C4-2B (cell line): ENCODE measurements at regions not wholly inside any gene's neighbourhood (a gene's known extent, or its start where the extent isn't known, plus 50 kb on each side); places are given as distances from the start of the nearest gene placed in this dataset.

Experiments
- ZFX ChIP-seq: fragments of 450-650 bp; IDR thresholded peaks from 2 replicates; pipeline ENCODE4 v1.6.1; 2017
- TF ChIP-seq, protein P1 (sequence below): fragments of 450-650 bp; conservative IDR thresholded peaks from 2 replicates; pipeline ENCODE4 v1.5.1; 2017; ENCODE audit warnings: mild to moderate bottlenecking

DNA sequence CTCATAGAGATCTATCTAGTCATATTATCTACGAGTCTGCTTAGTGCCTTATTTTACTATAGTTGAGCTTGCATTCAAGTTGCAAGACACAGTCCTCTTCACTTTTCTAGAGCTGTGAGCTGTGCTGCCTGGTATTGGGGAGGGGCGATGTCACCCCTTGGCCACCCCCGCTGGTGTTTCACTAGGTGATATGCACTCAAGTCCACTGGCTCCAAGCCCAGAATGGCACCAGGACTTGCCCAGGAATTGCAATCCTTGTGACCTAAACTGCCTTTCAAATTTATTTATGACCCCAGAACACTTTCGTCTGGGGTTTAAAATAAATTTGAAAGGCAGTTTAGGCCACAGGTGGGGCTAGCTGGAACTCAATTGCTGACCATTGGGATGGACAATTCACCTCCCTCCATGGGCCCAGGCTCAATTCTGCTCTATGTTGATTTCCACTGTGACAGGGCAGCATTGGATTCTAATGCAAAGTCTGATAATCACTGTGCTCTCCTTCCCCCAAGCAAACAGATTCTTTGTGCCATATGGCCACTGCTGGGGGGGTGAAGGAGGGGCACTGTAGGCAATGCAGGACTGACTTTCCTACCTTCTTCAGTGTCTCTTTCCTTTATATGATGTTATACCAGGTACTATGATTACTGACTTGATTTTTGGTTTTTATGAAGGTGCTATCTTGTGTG is 1244.2 kb upstream of the MIR17HG start:
- TF ChIP-seq, protein P1, sequence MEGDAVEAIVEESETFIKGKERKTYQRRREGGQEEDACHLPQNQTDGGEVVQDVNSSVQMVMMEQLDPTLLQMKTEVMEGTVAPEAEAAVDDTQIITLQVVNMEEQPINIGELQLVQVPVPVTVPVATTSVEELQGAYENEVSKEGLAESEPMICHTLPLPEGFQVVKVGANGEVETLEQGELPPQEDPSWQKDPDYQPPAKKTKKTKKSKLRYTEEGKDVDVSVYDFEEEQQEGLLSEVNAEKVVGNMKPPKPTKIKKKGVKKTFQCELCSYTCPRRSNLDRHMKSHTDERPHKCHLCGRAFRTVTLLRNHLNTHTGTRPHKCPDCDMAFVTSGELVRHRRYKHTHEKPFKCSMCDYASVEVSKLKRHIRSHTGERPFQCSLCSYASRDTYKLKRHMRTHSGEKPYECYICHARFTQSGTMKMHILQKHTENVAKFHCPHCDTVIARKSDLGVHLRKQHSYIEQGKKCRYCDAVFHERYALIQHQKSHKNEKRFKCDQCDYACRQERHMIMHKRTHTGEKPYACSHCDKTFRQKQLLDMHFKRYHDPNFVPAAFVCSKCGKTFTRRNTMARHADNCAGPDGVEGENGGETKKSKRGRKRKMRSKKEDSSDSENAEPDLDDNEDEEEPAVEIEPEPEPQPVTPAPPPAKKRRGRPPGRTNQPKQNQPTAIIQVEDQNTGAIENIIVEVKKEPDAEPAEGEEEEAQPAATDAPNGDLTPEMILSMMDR: no peak
- no peak for TF ChIP-seq ZFX
